Non-pigmented ciliary epithelial cell (primary cell): ENCODE measurements at regions not wholly inside any gene's neighbourhood (a gene's known extent, or its start where the extent isn't known, plus 50 kb on each side); places are given as distances from the start of the nearest gene placed in this dataset.

ENCODE experiments used
- DNase-seq: peaks from one replicate; pipeline ENCODE4 v3.0.0-alpha.2; 2010; ENCODE audit warnings: low read depth

GRCh38 chr3:95356764-95357501 is 1294.1 kb downstream of the NSUN3 start:
- DNase-seq, result no peak

GRCh38 chr3:95387242-95388021 is 1324.6 kb downstream of the NSUN3 start:
- no peak for DNase-seq

- DNase-seq, result no peak
Observed at GRCh38 chr3:95389725-95390313, 1327.0 kb downstream of the NSUN3 start.

GRCh38 chr3:95394286-95394685 is 1331.4 kb downstream of the NSUN3 start:
- no peak for DNase-seq

- DNase-seq, result no peak
Observed at GRCh38 chr3:95399585-95399984, 1336.7 kb downstream of the NSUN3 start.

GRCh38 chr3:95401693-95402092 is 1338.8 kb downstream of the NSUN3 start:
- DNase-seq, result no peak

GRCh38 chr3:95407709-95408463 is 1345.0 kb downstream of the NSUN3 start:
- no peak for DNase-seq

DNA sequence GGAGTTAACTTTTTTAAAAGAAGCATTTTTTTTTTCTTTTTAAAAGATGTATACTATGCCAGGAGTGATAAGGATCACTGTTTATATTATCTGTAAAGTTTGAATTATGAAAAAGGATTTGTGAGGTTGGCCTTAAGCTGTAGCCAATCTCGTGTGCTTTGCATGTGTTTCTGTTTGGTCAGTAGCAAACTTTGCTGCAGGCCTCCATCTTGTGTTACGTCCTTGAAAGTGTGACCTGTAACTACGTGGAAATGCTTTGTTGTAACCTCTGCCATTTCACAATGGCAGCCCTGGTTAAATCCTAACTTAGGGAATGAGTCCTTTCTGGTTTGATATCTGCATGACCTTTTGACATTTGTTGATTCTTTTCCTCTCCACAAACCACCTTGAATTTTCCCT is 1345.6 kb downstream of the NSUN3 start:
- no peak for DNase-seq

DNA sequence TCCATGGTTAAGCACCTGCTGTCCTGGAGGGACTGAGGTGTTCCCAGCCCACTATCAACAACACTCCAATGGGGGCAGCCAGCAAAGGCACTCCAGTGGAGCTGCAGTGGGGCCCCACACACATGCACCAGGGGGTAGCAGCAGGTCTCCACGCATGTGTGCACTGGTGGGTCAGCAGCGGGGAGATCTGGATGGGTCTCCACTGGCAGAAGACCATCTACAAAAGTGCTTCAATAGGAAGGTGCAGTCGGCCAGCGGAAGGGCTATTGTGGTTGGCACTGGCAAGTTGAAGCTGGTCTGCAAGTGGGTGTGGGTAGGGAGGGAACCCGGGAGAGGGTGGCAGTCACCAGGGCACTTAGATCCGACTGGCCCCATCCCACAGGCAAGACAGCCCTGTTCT is 1355.4 kb downstream of the NSUN3 start:
- DNase-seq, result no peak

DNA sequence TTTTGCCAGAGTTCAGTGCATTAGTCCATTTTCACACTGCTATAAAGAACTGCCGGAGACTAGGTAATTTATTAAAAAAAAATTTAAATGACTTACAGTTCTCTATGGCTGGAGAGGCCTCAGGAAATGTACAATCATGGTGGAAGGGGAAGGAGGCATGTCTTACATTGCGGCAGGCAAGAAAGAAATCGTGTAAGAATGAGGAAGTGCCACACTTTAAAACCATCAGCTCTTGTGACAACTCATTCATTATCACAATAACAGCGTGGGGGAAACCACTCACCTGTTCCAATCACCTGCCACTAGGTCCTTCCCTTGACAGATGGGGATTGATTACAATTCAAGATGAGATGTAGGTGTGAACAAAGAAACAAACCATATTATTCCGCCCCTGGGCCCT is 1361.4 kb downstream of the NSUN3 start:
- DNase-seq, result no peak

DNA sequence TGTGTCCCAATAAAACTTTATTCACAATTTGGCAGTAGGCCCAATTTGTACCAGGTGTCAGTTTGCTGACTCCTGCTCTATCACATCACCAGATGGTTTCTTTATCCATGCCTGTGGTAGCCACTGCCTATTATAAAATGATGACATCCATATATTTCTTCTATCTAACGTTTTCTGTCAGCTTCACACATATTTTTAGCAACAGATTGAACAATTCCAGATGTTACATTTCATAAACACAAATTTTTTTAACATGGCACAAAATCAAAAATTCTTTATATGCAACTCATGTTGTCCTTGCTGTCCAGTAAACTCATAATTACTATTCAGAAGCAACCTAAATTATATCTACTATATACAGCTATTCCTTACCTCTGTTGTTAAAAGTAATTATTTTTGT is 1371.6 kb downstream of the NSUN3 start:
- no peak for DNase-seq

DNA sequence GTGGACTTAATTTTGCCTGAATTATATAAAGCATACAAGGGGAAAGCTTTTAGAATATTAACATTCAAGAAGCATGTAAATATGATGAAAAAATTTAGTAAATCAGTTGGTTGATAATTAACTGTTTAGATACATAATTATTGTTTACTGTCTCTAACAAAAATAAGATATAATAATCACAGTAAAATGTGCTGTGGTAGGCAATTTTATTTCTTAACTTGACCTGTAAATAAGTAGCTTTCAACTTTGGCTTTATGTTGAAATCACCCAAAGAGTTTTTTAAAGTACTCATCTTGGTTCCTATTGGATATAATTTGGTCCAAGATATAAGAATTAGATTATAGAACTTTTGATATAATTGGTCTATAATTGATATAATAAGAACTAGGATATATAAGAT is 1374.5 kb downstream of the NSUN3 start:
- no peak for DNase-seq

DNA sequence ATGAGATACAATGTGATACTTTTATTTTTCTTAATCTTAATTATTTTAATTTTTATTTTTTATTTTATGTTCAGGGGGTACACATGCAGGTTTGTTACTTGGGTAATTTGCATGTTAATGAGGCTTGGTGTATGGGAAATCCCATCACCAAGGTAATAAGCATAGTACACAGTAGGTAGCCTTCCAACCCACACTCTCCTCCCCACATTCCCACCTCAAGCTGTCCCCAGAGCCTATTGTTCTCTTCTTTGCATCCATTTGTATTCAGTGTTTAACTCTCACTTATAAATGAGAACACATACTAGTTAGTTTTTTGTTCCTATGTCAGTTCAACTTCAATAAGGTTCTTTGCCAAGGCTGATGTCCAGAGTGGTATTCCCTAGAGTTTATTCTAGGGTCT is 1375.4 kb downstream of the NSUN3 start:
- DNase-seq, result no peak

GRCh38 chr3:95442766-95443165 is 1371.6 kb upstream of the EPHA6 start:
- DNase-seq, result no peak

GRCh38 chr3:95449841-95450240 is 1364.6 kb upstream of the EPHA6 start:
- DNase-seq, result no peak

- no peak for DNase-seq
Observed at GRCh38 chr3:95453242-95453641, 1361.2 kb upstream of the EPHA6 start.

DNA sequence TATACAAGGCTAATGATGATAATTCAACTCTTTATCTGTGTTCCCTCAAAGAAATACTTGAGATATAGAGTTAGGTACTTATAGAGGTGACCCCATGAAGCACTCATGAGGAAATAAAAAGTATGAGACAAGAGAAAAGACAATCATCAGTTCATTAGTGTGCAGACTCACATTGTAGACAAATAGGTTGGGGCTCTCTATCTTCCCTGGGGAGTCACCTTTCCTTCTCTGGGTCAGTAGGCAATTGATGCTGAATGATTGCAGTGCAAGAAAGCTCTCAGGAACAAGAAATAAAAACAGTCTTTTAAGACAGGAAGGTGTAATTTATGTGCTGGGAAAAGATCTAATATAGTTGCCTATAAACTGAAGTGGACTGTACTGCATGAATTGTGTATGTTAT is 1357.6 kb upstream of the EPHA6 start:
- DNase-seq, result no peak

GRCh38 chr3:95459706-95460105 is 1354.7 kb upstream of the EPHA6 start:
- no peak for DNase-seq

DNA sequence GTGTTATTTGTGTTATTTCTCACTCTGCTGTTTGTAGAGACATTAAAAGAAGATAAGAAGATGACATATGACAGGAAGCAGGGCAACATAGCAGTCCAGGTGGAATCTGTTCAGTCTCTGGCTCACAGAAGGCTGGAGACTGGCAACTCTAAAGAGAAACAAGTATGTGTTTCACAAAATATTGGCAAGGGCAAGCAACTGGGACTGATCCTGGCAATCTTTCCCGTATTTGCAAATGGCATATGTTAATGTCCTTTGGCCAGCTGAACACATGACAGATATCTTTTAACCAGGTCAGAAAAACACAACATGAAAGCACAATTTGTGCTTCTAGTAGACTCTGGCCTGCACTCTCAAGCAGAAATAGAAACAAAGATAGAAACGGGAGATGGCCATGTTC is 1354.1 kb upstream of the EPHA6 start:
- no peak for DNase-seq

DNA sequence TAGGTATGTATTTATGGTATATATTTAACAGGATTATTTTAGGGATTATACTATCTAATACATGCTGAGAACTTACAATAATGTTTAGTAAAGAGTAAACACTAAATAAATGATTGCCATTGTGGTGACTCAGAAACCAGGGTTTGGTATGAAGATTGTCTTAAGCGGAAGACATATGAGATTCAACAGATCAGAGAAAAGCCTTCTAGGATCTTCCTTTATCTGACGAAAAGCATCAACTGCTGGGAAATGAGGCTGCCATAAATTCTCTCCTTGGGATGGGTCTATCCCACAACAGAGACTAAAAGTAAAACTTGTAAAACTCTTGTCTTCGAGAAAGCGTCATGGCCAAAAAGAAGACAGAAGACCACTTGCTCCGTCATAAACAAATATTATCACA is 1352.2 kb upstream of the EPHA6 start:
- no peak for DNase-seq

GRCh38 chr3:95464346-95464745 is 1350.0 kb upstream of the EPHA6 start:
- DNase-seq, result no peak

- no peak for DNase-seq
Observed at GRCh38 chr3:95468331-95468730, 1346.1 kb upstream of the EPHA6 start.

- DNase-seq, result no peak
Observed at GRCh38 chr3:95474338-95474737, 1340.1 kb upstream of the EPHA6 start.
